ENCODE measurements at regions not wholly inside any gene's neighbourhood (a gene's known extent, or its start where the extent isn't known, plus 50 kb on each side); places are given as distances from the start of the nearest gene placed in this dataset.

- no peaks in the 10 kb centered on the region for H3K4me1 ChIP-seq
- H3K4me3 ChIP-seq, result no peak overlapping the region
- H3K27me3 ChIP-seq, result no peaks in the 10 kb centered on the region
- intact Hi-C loops (cut with DNase I; ENCODE audit: low total_unique reads), result no loop called here
- no peak overlapping the region for H3K27ac ChIP-seq
- H3K36me3 ChIP-seq, result no peaks in the 10 kb centered on the region
- DNase-seq, result no peak
- TF ChIP-seq CTCF (IDR thresholded peaks at IDR 0.05) (no peak), POLR2A (IDR thresholded peaks at IDR 0.05) (no peak)
- H3K9me3 ChIP-seq, result no peaks in the 10 kb centered on the region
Observed at GRCh38 chr2:40851661-40852060, 399.8 kb upstream of the SLC8A1 start.

GRCh38 chr2:40859617-40860016, 407.7 kb upstream of the SLC8A1 start:
- H3K27me3 ChIP-seq, result no peaks in the 10 kb centered on the region
- H3K4me1 ChIP-seq, result no peaks in the 10 kb centered on the region
- TF ChIP-seq CTCF (IDR thresholded peaks at IDR 0.05), result no peak
- TF ChIP-seq POLR2A (IDR thresholded peaks at IDR 0.05), result no peak
- no peaks in the 10 kb centered on the region for H3K36me3 ChIP-seq
- no peak overlapping the region for H3K4me3 ChIP-seq
- intact Hi-C loops (cut with DNase I; ENCODE audit: low total_unique reads), result no loop called here
- no peak for DNase-seq
- H3K9me3 ChIP-seq, result no peaks in the 10 kb centered on the region
- H3K27ac ChIP-seq, result no peak overlapping the region

- no peak overlapping the region for H3K4me3 ChIP-seq
- H3K36me3 ChIP-seq, result no peaks in the 10 kb centered on the region
- H3K9me3 ChIP-seq, result no peaks in the 10 kb centered on the region
- no peaks in the 10 kb centered on the region for H3K4me1 ChIP-seq
- no peaks in the 10 kb centered on the region for H3K27me3 ChIP-seq
- TF ChIP-seq CTCF (IDR thresholded peaks at IDR 0.05) (no peak), POLR2A (IDR thresholded peaks at IDR 0.05) (no peak)
- intact Hi-C loops (cut with DNase I; ENCODE audit: low total_unique reads), result no loop called here
- no peak overlapping the region for H3K27ac ChIP-seq
- DNase-seq, result no peak
Observed at GRCh38 chr2:40867829-40868228, 415.9 kb upstream of the SLC8A1 start.

- no peak overlapping the region for H3K27ac ChIP-seq
- no peak overlapping the region for H3K4me3 ChIP-seq
- H3K27me3 ChIP-seq, result no peaks in the 10 kb centered on the region
- no peaks in the 10 kb centered on the region for H3K4me1 ChIP-seq
- DNase-seq, result no peak
- no peaks in the 10 kb centered on the region for H3K9me3 ChIP-seq
- no peak for TF ChIP-seq CTCF (IDR thresholded peaks at IDR 0.05)
- no peak for TF ChIP-seq POLR2A (IDR thresholded peaks at IDR 0.05)
- intact Hi-C loops (cut with DNase I; ENCODE audit: low total_unique reads), result no loop called here
- no peaks in the 10 kb centered on the region for H3K36me3 ChIP-seq
Observed at GRCh38 chr2:40872580-40872979, 420.7 kb upstream of the SLC8A1 start.

- Histone ChIP-seq H3K27ac (no peak overlapping the region), H3K27me3 (no peaks in the 10 kb centered on the region), H3K4me3 (no peak overlapping the region), H3K36me3 (no peaks in the 10 kb centered on the region), H3K4me1 (no peaks in the 10 kb centered on the region), H3K9me3 (no peaks in the 10 kb centered on the region)
- DNase-seq, result no peak
- TF ChIP-seq CTCF (IDR thresholded peaks at IDR 0.05) (no peak), POLR2A (IDR thresholded peaks at IDR 0.05) (no peak)
- intact Hi-C loops (cut with DNase I; ENCODE audit: low total_unique reads), result no loop called here
Observed at GRCh38 chr2:40874380-40874779, 422.5 kb upstream of the SLC8A1 start.

All from uterus (tissue), 3 donors.